GM18505 (cell line): ENCODE measurements at regions not wholly inside any gene's neighbourhood (a gene's known extent, or its start where the extent isn't known, plus 50 kb on each side); places are given as distances from the start of the nearest gene placed in this dataset.

Source experiments
- ATAC-seq: cut with Tn5 transposase; IDR thresholded peaks from one replicate; pipeline ENCODE4 v1.9.1; 2021; ENCODE audit not compliant: unreplicated experiment
- POLR2A ChIP-seq: IDR thresholded peaks from 4 replicates; pipeline ENCODE4 v1.6.1; 2011; ENCODE audit warnings: borderline replicate concordance; ENCODE audit not compliant: insufficient read depth, insufficient read length; ENCODE audit errors: extremely low read depth

GRCh38 chr16:6200861-6201260 lies 1103.3 kb upstream of the EEF2KMT start:
- TF ChIP-seq POLR2A = no peak
- no peak for ATAC-seq

GRCh38 chr16:6200271-6200670 lies 1102.7 kb upstream of the EEF2KMT start:
- no peak for ATAC-seq
- TF ChIP-seq POLR2A = no peak

- TF ChIP-seq POLR2A = no peak
- no peak for ATAC-seq
Measured at GRCh38 chr16:6195966-6196365, 1098.4 kb upstream of the EEF2KMT start.

GRCh38 chr16:6193718-6194117 lies 1096.1 kb upstream of the EEF2KMT start:
- no peak for TF ChIP-seq POLR2A
- no peak for ATAC-seq

GRCh38 chr16:6192984-6193383 lies 1095.4 kb upstream of the EEF2KMT start:
- no peak for TF ChIP-seq POLR2A
- no peak for ATAC-seq

GRCh38 chr16:6192532-6192931 lies 1094.9 kb upstream of the EEF2KMT start:
- no peak for ATAC-seq
- TF ChIP-seq POLR2A = no peak

GRCh38 chr16:6190776-6191175 lies 1093.2 kb upstream of the EEF2KMT start:
- ATAC-seq = no peak
- no peak for TF ChIP-seq POLR2A

GRCh38 chr16:6189216-6189615 lies 1091.6 kb upstream of the EEF2KMT start:
- no peak for TF ChIP-seq POLR2A
- no peak for ATAC-seq

GRCh38 chr16:6177616-6178180 lies 1080.1 kb upstream of the EEF2KMT start:
- no peak for TF ChIP-seq POLR2A
- ATAC-seq = no peak

- no peak for TF ChIP-seq POLR2A
- no peak for ATAC-seq
Measured at GRCh38 chr16:6170022-6170421, 1072.4 kb upstream of the EEF2KMT start.

- no peak for ATAC-seq
- no peak for TF ChIP-seq POLR2A
Measured at GRCh38 chr16:6165330-6165979, 1067.9 kb upstream of the EEF2KMT start.

- no peak for ATAC-seq
- no peak for TF ChIP-seq POLR2A
Measured at GRCh38 chr16:6160871-6161270, 1063.3 kb upstream of the EEF2KMT start.

GRCh38 chr16:6160303-6160702 lies 1062.7 kb upstream of the EEF2KMT start:
- TF ChIP-seq POLR2A = no peak
- ATAC-seq = no peak

GRCh38 chr16:6157806-6158205 lies 1060.2 kb upstream of the EEF2KMT start:
- ATAC-seq = no peak
- no peak for TF ChIP-seq POLR2A

- ATAC-seq = no peak
- TF ChIP-seq POLR2A = no peak
Measured at GRCh38 chr16:6155271-6155670, 1057.7 kb upstream of the EEF2KMT start.

- no peak for TF ChIP-seq POLR2A
- ATAC-seq = no peak
Measured at GRCh38 chr16:6153901-6154300, 1056.3 kb upstream of the EEF2KMT start.

- TF ChIP-seq POLR2A = no peak
- no peak for ATAC-seq
Measured at GRCh38 chr16:6149031-6149430, 1051.4 kb upstream of the EEF2KMT start.
